Putamen (tissue), 1 donor: ENCODE measurements at regions not wholly inside any gene's neighbourhood (a gene's known extent, or its start where the extent isn't known, plus 50 kb on each side); places are given as distances from the start of the nearest gene placed in this dataset.

ENCODE experiments used
- DNase-seq: peaks from one replicate; pipeline ENCODE4 v3.0.0-alpha.2; 2016; ENCODE audit warnings: low spot score

GRCh38 chr20:21033817-21034216, 72.3 kb downstream of the LINC00237 start:
- no peak for DNase-seq

- no peak for DNase-seq
Measured at GRCh38 chr20:21031666-21032065, 74.5 kb downstream of the LINC00237 start.

DNA sequence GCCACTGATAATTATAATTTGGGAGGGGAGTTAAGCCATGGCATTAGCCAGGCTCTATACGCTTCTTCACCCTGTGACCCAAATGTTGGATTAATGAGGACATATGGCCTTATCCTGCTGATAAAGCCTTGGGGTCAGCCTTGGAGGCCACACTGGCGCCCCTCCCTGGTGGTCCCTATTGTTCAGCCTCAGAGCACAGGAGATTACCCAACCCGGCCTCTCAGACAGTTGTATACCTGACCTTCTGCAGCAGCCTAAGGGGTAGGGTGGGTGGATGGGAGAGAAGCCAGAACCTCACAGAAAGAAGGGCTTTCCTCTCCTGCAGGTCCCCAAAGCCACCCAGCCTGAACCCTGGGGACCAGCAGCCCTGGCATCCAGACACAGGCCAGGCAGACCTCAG, 76.8 kb downstream of the LINC00237 start:
- DNase-seq, result no peak

- no peak for DNase-seq
Measured at GRCh38 chr20:21028921-21029320, 77.2 kb downstream of the LINC00237 start.

GRCh38 chr20:21028436-21028835, 77.7 kb downstream of the LINC00237 start:
- DNase-seq, result no peak

DNA sequence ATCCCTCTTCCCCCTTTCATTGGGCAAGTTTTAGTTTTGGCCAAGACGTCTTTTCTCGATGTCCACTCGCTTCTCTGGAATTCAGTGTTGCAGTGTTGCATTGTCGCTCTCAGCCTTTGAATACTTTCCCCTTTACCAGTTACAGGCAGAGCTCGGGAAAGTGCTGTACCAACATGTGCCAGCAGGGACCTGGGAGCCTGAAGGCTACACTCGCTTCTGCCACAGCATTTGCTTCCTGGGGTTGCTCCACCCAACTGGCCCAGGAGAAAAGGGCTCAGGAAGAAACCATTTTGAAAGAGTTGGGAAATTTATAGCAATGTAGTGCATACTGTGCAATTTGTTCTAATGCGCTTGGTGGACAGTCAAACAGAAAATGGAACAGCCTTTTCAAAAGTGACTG, 78.6 kb downstream of the LINC00237 start:
- DNase-seq, result no peak

DNA sequence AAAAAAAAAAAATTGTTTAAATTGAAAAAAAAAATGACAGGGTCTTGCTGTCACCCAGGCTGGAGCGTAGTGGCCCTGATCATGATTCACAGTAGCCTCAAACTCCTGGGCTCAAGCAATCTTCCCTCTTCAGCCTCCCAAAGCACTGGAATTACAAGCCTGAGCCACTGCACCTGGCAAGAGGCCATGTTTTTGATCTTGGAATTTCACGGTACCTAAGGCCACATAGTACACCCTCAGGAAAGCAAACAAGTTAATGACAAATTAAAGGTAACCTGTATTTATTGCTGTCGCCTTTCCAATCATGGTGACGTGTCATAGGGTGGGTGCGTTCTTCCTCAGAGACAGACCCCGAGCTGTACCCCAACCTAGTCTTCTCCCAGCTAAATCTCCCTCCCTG, 79.2 kb downstream of the LINC00237 start:
- no peak for DNase-seq

DNA sequence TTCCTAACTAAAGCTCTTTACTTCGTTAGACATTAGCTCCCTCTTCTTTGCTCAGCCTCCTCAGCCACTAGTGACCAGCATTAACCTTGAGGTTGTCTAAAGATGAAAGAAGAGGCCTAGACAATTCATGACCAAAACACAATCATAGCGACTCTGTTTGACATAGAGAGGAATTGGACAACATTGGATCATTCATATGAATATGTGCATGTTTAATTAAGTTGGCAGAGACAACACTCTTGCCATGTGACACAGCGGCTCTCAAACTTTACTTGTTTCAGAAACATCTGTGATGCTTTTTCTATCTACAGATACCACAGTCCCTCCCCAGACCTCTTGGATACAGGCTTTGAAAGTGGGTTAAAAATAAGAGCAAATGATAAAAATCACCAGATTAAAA, 81.7 kb downstream of the LINC00237 start:
- no peak for DNase-seq

- no peak for DNase-seq
Measured at GRCh38 chr20:21022925-21023324, 83.2 kb downstream of the LINC00237 start.

GRCh38 chr20:21021472-21021790, 84.7 kb downstream of the LINC00237 start:
- no peak for DNase-seq

- DNase-seq, result no peak
Measured at GRCh38 chr20:21020659-21021471, 85.3 kb downstream of the LINC00237 start.

DNA sequence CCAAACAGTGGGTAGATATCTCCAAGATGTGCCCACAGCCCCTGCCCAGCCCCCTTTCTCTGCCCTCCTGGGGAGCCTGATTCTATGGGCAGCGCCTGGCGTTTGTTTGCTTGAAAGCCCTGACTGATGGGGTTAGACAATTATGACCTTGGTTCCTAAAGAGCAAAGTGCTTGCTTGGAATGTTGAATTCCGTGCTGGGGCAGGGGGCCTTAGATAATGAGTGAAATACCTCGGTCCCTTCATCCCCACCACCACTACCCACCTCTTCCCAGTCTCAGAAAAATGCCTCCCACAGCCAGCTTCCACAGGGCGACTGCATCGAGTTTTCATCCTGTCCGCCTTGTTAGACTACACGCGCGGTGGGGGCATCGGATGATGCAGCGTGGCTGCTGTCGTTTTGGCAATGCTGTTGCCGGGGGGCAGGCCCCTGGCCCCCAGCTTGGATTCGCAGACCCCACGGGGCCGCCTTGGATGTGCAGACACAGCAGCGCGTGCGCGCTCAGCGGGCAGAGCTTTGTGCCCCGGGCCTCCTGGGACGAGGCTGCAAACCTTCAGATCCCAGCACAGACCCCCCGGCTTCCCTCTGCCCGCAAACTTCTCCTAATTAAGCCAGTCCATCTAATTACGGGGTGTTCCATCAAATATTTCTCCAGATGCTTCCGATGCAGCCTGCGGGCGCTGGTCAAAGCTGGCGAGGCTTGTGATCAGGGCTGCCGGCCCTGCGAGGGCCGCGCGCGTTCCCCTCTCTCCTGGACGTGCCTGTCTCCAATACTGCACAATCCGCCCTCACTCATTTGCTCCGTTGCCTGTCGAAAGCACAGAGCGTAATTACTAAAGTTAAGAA, 86.1 kb downstream of the LINC00237 start:
- DNase-seq, result no peak

GRCh38 chr20:21019468-21019813, 86.7 kb downstream of the LINC00237 start:
- no peak for DNase-seq

DNA sequence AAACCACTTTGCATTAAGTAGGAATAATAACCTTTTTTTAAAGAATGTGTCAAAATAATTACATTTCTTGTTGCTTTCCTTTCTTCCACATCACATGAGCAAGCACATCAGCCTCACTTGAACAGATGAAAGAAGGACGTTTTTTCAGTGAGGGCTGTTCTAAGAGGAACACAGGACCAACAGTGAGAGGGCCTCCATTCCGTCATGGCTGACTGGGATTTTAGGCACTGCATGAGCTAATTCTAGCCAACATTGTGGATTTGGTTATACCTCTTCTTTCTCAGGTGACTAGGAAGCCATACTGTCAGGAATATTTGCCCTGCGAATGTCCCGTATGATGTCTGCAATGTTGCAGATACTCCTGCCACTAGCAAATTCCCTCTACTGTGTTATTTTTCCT, 87.6 kb downstream of the LINC00237 start:
- no peak for DNase-seq

- no peak for DNase-seq
Measured at GRCh38 chr20:21017528-21018085, 88.6 kb downstream of the LINC00237 start.

DNA sequence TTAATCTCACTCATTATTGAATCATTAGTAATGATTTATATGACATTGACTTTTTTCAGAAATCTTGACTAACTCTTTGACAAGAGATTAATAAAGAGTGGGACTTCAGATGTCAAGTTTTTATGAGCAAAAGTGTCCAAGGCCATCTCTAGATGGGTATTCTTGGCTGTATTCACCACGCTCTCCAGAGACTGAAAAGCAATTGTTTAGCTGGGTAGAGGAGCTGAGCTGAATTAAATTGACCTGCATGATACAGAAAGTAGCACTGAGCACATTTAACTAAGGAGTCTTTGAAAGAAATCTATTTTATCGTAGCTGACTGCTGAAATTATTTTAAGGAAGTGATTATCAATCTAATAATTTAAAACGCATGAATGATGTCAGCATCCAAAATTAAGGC, 89.4 kb downstream of the LINC00237 start:
- no peak for DNase-seq

DNA sequence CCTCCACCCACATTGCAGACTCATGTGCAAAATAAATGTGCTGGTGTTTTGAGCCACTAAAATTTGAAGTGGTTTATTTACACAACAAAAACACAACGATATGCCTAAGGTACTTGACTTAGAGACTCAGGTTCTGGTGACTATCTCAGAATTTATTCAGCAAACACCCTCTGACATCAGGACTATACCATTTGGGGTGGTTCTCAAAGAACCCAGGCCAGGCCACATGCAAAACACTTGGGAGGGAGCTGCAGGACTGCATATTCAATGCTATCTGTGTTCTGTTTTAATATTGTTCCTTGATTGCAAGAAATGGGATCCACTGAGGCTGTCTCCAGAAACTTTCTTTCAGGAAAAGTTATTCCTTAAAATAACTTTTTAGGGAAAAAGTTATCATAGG, 91.6 kb downstream of the LINC00237 start:
- DNase-seq, result no peak

- DNase-seq, result no peak
Measured at GRCh38 chr20:21008951-21009350, 97.2 kb downstream of the LINC00237 start.

GRCh38 chr20:21006611-21007010, 99.5 kb downstream of the LINC00237 start:
- DNase-seq, result no peak

DNA sequence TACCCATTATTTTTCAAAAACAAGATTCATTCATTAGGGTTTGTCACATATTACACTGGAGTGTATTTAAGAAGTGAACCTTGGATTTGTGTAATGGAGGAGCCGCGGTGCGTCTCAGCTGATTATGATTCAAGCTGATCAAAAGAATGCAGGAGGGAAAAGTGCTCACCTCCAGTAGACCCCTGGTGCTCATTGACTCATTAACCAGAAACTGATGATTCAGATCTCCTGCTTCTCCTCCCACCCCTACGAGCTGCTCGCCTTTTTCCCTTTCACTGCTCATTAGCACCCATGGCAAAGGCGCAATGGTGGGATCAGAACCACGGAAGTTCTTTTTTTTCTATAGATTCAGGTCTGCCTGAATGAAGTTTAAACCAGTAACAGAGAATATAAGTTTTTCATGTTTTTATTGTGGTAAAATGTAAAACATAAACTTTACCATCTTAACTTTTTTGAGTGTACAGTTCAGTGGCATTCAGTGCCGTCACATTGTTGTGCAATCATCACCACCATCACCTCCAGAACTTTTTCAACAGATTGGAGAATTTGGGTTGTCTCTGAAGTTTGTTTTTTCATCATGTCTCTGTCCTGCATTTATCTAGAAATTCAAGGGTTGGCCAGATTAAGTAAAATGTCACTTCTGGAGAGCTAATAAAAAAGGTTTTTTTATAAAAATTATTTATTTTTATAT, 101.6 kb downstream of the LINC00237 start:
- no peak for DNase-seq

GRCh38 chr20:21003902-21004301, 102.3 kb downstream of the LINC00237 start:
- no peak for DNase-seq

- DNase-seq, result no peak
Measured at GRCh38 chr20:21002486-21002885, 103.7 kb downstream of the LINC00237 start.

DNA sequence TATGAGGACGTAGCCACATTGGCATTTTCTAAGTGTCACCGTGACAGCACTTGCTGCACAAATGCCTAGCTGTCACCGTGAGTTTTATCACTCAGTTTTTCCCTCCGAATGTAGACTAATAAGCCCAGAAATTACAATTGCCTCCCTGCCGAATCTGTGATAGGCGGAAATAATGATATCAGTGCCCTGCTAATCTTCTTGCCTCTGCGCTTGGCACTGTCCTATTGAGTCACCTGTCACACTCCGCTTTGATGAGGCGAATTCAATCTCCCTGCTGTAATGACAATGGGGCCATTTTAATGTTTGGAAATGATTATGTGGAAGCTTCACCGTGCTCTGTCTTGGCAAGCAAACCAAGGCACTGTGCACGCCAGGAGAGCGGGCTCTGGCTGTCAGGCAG, 112.8 kb downstream of the LINC00237 start:
- no peak for DNase-seq
